Stimulated activated CD8-positive, alpha-beta memory T cell treated with anti-CD3 and anti-CD28 coated beads, Interleukin-4, amount 100 ng/mL, for 1 hour (primary cell): ENCODE measurements at regions not wholly inside any gene's neighbourhood (a gene's known extent, or its start where the extent isn't known, plus 50 kb on each side); places are given as distances from the start of the nearest gene placed in this dataset.
"Not testable (repeated sequence)": the region's sequence is repeated elsewhere in the genome, so short reads cannot be mapped to it uniquely, and the experiment has no call there.

Experiments
- DNase-seq, 2 donors: peaks; one replicate each; pipeline ENCODE4 v3.0.0-alpha.2; 2020; ENCODE audit warnings: low read depth in 2 of 2, low spot score in 1 of 2

- DNase-seq: not testable (repeated sequence)
These were observed 667.6 kb upstream of the NRG3 start for GRCh38 chr10:81207359-81207758.

- no peak for DNase-seq
These were observed 661.6 kb upstream of the NRG3 start for GRCh38 chr10:81213370-81213769.

- DNase-seq: no peak
These were observed 659.5 kb upstream of the NRG3 start for GRCh38 chr10:81215498-81215897.

- no peak for DNase-seq
These were observed 658.0 kb upstream of the NRG3 start for GRCh38 chr10:81216949-81217348.

GRCh38 chr10:81218307-81218706 lies 656.7 kb upstream of the NRG3 start:
- no peak for DNase-seq

GRCh38 chr10:81219758-81220157 lies 655.2 kb upstream of the NRG3 start:
- no peak for DNase-seq

- DNase-seq: no peak
These were observed 626.1 kb upstream of the NRG3 start for GRCh38 chr10:81248886-81249285.

GRCh38 chr10:81251457-81252115 lies 623.4 kb upstream of the NRG3 start:
- DNase-seq: no peak

- DNase-seq: not testable (repeated sequence)
These were observed 610.0 kb upstream of the NRG3 start for GRCh38 chr10:81264991-81265390.

- no peak for DNase-seq
These were observed 604.9 kb upstream of the NRG3 start for GRCh38 chr10:81270051-81270450.

- no peak for DNase-seq
These were observed 594.2 kb upstream of the NRG3 start for GRCh38 chr10:81280497-81281479.

- DNase-seq: no peak
These were observed 586.5 kb upstream of the NRG3 start for GRCh38 chr10:81288544-81288943.

GRCh38 chr10:81297292-81297691 lies 577.7 kb upstream of the NRG3 start:
- DNase-seq: no peak

GRCh38 chr10:81303656-81304055 lies 571.3 kb upstream of the NRG3 start:
- no peak for DNase-seq

- DNase-seq: no peak
These were observed 567.8 kb upstream of the NRG3 start for GRCh38 chr10:81306971-81307782.

GRCh38 chr10:81309041-81309552 lies 565.9 kb upstream of the NRG3 start:
- DNase-seq: no peak

GRCh38 chr10:81314471-81314870 lies 560.5 kb upstream of the NRG3 start:
- DNase-seq: no peak

GRCh38 chr10:81315026-81315425 lies 560.0 kb upstream of the NRG3 start:
- no peak for DNase-seq

GRCh38 chr10:81348003-81348402 lies 527.0 kb upstream of the NRG3 start:
- no peak for DNase-seq

- no peak for DNase-seq
These were observed 507.9 kb upstream of the NRG3 start for GRCh38 chr10:81367132-81367531.

GRCh38 chr10:81386817-81387216 lies 488.2 kb upstream of the NRG3 start:
- no peak for DNase-seq
